Progenitor cell of endocrine pancreas (in vitro differentiated cells): ENCODE measurements at regions not wholly inside any gene's neighbourhood (a gene's known extent, or its start where the extent isn't known, plus 50 kb on each side); places are given as distances from the start of the nearest gene placed in this dataset.

Source experiments
- DNase-seq: peaks from one replicate; pipeline ENCODE4 v3.0.0; 2021; ENCODE audit warnings: low spot score; ENCODE audit not compliant: unreplicated experiment
- H3K27ac Mint-ChIP-seq: 2 replicates; pipeline ENCODE4 v1.8.0; 2021; ENCODE audit warnings: mild to moderate bottlenecking, moderate library complexity, mixed read lengths
- H3K27me3 Mint-ChIP-seq: 2 replicates; pipeline ENCODE4 v1.8.0; 2021; ENCODE audit warnings: mixed read lengths
- H3K36me3 Mint-ChIP-seq: 2 replicates; pipeline ENCODE4 v1.8.0; 2022; ENCODE audit warnings: mixed read lengths; ENCODE audit not compliant: insufficient read depth
- H3K4me1 Mint-ChIP-seq: 2 replicates; pipeline ENCODE4 v1.8.0; 2021; ENCODE audit warnings: low read depth, mixed read lengths
- H3K4me3 Mint-ChIP-seq: 2 replicates; pipeline ENCODE4 v1.8.0; 2021; ENCODE audit warnings: low read depth, mild to moderate bottlenecking, moderate library complexity, mixed read lengths
- H3K9me3 Mint-ChIP-seq: 2 replicates; pipeline ENCODE4 v1.8.0; 2021; ENCODE audit warnings: low read depth, mixed read lengths
- TF ChIP-seq, protein P1 (sequence below): fragments of 200-600 bp; sonication (generic); IDR thresholded peaks from one replicate; pipeline ENCODE4 v1.5.0; 2021; ENCODE audit warnings: antibody characterized with exemption, mild to moderate bottlenecking; ENCODE audit not compliant: unreplicated experiment

GRCh38 chr5:42900734-42901133, 89.0 kb upstream of the SELENOP start:
- no peak for DNase-seq
- TF ChIP-seq, protein P1, sequence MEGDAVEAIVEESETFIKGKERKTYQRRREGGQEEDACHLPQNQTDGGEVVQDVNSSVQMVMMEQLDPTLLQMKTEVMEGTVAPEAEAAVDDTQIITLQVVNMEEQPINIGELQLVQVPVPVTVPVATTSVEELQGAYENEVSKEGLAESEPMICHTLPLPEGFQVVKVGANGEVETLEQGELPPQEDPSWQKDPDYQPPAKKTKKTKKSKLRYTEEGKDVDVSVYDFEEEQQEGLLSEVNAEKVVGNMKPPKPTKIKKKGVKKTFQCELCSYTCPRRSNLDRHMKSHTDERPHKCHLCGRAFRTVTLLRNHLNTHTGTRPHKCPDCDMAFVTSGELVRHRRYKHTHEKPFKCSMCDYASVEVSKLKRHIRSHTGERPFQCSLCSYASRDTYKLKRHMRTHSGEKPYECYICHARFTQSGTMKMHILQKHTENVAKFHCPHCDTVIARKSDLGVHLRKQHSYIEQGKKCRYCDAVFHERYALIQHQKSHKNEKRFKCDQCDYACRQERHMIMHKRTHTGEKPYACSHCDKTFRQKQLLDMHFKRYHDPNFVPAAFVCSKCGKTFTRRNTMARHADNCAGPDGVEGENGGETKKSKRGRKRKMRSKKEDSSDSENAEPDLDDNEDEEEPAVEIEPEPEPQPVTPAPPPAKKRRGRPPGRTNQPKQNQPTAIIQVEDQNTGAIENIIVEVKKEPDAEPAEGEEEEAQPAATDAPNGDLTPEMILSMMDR: no peak

DNA sequence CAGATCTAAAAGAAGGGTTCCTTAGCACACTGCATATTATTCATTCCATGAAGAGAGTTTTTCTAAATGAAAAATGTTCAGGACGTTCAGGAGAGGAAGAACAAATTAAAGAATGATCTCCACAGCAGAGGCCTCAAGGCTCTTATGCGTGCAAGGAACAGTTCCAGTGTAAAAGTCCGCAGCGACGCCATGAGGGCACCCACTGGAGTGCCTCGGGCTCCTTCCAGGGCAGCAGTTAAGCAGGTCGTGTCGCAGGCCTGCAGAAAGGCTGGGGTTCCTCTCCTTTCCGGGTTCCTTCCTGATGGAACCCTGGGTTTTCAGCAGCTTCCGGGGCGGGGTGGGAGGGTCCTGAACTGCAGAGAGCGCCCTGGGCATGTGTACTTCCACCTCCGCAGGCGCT, 87.1 kb upstream of the SELENOP start:
- H3K9me3 Mint-ChIP-seq: no peaks in the 10 kb centered on the region

More at GRCh38 chr5:42900734-42901133, 89.0 kb upstream of the SELENOP start:
- Mint-ChIP-seq H3K27me3 (peaks cover 5% of the 10 kb centered on the region), H3K9me3 (no peaks in the 10 kb centered on the region), H3K4me3 (no peak overlapping the region), H3K36me3 (no peaks in the 10 kb centered on the region), H3K4me1 (no peaks in the 10 kb centered on the region), H3K27ac (no peak overlapping the region)

DNA sequence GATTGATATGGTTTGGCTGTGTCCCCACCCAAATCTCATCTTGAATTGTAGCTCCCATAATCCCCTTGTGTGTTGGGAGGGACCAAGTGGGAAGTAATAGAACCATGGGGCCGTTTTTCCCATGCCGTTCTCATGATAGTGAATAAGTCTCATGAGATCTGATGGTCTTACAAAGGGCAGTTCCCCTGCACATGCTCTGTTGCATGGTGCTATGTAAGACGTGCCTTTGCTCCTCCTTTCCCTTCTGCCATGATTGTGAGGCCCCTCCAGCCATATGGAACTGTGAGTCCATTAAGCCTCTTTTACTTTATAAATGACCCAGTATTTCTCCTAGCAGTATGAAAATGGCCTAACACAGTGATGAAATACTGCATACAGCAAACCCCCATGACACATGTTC, 84.8 kb upstream of the SELENOP start:
- no peak overlapping the region for H3K27ac Mint-ChIP-seq
- H3K9me3 Mint-ChIP-seq: no peaks in the 10 kb centered on the region
- no peak overlapping the region for H3K4me3 Mint-ChIP-seq
- no peaks in the 10 kb centered on the region for H3K36me3 Mint-ChIP-seq
- H3K4me1 Mint-ChIP-seq: no peaks in the 10 kb centered on the region
- H3K27me3 Mint-ChIP-seq: no peaks in the 10 kb centered on the region
- TF ChIP-seq, protein P1: no peak
- no peak for DNase-seq

More for the DNA sequence above, 87.1 kb upstream of the SELENOP start:
- Mint-ChIP-seq H3K36me3 (no peaks in the 10 kb centered on the region), H3K27me3 (no peaks in the 10 kb centered on the region), H3K4me3 (no peak overlapping the region), H3K27ac (no peak overlapping the region), H3K4me1 (no peaks in the 10 kb centered on the region)
- no peak for DNase-seq
- TF ChIP-seq, protein P1: no peak

DNA sequence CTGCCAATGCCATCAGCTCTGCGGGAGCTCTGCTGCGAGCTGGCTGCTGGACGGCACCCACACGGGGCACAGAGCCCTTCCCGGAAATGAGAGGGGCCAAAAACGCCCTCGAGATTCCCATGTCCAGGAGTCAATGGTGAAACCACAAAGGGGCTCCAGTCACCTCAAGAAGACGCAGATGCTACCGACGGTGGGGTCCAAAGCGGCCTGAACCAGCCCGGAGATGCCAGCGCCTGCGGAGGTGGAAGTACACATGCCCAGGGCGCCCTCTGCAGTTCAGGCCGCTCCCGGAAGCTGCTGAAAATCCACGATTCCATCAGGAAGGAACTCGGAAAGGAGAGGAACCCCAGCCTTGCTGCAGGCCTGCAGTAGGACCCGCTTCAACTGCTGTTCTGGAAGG, 82.4 kb upstream of the SELENOP start:
- DNase-seq: no peak
- Mint-ChIP-seq H3K27me3 (no peaks in the 10 kb centered on the region), H3K4me1 (no peaks in the 10 kb centered on the region), H3K4me3 (no peak overlapping the region), H3K27ac (no peak overlapping the region), H3K9me3 (no peaks in the 10 kb centered on the region), H3K36me3 (no peaks in the 10 kb centered on the region)
- TF ChIP-seq, protein P1: peak; percentile 14

GRCh38 chr5:42889311-42889933, 77.7 kb upstream of the SELENOP start:
- TF ChIP-seq, protein P1: peak; percentile 87
- no peak overlapping the region for H3K4me3 Mint-ChIP-seq
- peak; percentile 62 for DNase-seq

More at GRCh38 chr5:42889311-42889933, 77.7 kb upstream of the SELENOP start:
- Mint-ChIP-seq H3K36me3 (no peaks in the 10 kb centered on the region), H3K4me1 (peaks cover 2% of the 10 kb centered on the region), H3K27me3 (no peaks in the 10 kb centered on the region), H3K27ac (no peak overlapping the region), H3K9me3 (no peaks in the 10 kb centered on the region)
